DMS 273 treated with DMSO at 0.1 percent for 48 hours (cell line): ENCODE measurements at regions not wholly inside any gene's neighbourhood (a gene's known extent, or its start where the extent isn't known, plus 50 kb on each side); places are given as distances from the start of the nearest gene placed in this dataset.

ENCODE experiments used
- DNase-seq: peaks from one replicate; lab custom pipeline; 2025; lab: John Stamatoyannopoulos, UW

GRCh38 chr12:114902665-114903064 lies 218.7 kb upstream of the TBX3 start:
- no peak for DNase-seq

- DNase-seq = no peak
Measured at GRCh38 chr12:114901316-114901715, 217.3 kb upstream of the TBX3 start.

- no peak for DNase-seq
Measured at GRCh38 chr12:114898159-114898558, 214.2 kb upstream of the TBX3 start.

DNA sequence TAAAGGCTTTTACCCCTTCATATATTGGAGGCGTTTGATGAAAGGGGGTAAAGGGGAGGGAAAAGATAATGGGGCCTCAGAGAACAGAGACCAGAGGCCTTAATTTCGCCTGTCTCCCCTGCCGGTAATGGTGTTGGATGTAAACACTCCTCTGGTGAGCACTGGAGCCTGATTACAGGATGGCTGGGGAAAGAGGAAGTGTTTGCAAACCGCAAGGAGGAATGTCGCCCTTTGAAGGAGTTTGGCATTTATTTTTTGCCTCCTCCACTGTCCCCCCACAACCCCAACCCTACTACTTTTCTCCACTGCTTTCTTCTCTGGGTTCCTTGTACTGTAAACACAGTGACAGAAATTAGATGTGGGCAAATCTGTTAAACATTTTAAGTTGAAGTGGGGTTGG lies 211.9 kb upstream of the TBX3 start:
- no peak for DNase-seq

DNA sequence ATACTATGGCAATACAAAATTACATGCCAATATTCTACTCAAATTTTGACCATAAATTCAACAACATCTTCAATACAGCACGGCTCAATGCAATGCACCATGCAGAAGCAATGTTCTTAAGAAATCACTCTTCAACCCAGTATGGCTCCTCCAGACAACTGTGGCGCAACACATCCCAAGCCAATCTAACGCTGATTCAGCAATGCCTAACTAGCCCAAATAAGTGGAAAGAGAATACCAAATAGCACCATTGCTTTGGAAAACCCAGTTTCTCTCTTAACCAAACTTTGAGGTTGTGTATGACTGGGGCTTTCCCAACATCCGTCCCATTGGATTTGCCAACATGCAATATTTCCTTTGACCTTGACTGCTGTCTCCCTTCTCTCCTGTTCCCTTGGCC lies 211.1 kb upstream of the TBX3 start:
- no peak for DNase-seq

DNA sequence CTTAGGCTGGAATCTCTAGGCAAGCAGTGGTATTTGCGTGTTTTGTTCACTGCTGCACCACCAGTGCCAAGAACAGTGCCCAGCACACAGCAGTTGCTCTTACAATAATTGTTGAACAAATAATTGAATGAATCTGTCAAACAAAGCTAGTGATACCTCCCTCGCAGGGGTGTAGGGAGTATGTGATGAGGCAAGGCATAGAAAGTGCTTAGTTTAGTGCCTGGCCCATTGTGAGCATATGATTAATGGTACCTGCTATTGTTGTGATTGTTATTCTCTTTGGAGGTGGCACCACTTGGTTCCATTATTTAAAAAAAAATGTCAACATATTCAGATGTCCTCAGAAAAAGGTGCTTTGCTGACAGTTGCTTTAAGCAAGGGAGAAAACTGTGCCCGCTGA lies 210.1 kb upstream of the TBX3 start:
- no peak for DNase-seq

DNA sequence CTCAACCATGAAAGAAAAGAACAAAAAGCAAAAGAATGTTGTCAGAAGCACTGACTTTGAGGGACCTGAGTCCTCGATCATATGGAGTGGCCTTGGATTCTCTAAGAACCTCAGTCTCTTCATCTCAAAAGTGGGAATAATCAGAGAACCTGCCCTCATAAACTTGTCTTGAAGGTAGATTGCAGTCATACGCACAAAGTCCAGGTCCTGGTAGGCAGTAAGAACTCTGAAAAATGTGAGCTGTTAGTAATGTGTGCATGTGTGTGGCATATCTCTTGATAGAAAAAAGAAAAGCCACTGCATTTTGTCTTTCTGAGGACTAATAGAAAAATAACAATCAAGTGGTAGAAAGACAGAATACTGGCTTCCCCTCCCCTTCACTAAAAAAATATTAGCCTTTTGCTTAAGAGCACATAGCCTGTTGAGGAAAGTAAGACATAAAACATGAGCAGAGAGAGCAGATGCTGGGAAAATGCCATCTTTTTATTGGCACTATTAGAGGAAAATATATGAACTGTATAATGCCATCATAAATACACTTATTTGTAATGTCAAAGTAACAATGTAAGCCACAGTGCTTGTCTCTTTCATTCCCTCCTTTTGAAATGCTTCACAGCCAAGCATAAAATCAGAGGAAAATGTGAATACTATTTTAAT lies 205.1 kb upstream of the TBX3 start:
- no peak for DNase-seq

- DNase-seq = no peak
Measured at GRCh38 chr12:114888448-114888847, 204.5 kb upstream of the TBX3 start.

DNA sequence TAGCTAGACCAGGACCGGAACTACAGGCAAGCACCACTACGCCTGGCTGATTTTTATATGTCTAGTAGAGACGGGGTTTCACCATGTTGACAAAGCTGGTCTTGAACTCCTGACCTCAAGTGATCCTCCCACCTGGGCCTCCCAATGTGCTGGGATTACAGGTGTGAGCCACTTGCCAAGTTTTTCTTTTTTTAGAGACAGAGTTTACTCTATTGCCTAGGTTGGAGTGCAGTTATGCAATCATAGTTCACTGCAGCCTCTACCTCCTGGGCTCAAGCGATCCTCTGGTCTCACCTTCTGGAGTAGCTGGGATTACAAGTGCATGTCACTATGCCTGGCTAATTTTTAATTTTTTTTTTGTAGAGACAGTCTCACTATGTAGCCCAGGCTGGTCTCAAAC lies 201.5 kb upstream of the TBX3 start:
- no peak for DNase-seq

- no peak for DNase-seq
Measured at GRCh38 chr12:114884575-114884974, 200.6 kb upstream of the TBX3 start.

DNA sequence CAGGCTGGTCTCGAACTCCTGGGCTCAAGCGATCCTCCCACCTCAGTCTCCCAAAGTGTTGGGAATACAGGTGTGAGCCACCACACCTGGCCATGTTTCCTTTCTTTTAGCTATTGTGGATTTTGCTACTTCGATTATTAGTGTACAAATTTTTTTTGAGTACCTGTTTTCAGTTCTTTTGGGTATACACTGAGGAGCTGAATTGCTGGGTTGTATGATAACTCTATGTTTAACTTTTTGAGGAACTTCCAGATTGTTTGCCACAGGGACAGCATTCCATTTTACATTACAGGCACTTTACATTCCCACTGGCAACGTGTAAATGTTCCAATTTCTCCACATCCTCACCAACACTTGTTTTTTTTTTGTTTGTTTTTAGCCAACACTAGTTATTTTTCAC lies 198.1 kb upstream of the TBX3 start:
- no peak for DNase-seq

DNA sequence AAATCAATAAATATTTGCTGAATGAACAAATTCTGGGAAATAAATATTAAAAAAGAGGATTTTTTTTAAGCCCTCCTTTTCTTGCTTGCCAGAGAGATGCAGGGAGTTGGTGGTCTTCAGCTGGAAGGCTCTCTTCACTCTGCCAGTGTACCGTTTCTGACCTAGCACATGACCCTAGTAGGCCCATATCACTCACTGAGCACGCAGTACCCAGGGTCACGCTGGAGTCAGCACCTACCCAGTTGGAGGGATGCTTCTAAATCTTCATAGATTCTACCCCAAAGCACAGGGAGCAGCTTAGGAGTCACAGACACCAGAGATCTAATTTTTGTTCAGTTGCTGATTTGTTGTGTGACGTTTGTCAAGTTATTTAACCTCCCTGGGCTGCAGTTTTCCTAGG lies 195.4 kb upstream of the TBX3 start:
- no peak for DNase-seq

GRCh38 chr12:114878781-114879180 lies 194.8 kb upstream of the TBX3 start:
- DNase-seq = no peak

DNA sequence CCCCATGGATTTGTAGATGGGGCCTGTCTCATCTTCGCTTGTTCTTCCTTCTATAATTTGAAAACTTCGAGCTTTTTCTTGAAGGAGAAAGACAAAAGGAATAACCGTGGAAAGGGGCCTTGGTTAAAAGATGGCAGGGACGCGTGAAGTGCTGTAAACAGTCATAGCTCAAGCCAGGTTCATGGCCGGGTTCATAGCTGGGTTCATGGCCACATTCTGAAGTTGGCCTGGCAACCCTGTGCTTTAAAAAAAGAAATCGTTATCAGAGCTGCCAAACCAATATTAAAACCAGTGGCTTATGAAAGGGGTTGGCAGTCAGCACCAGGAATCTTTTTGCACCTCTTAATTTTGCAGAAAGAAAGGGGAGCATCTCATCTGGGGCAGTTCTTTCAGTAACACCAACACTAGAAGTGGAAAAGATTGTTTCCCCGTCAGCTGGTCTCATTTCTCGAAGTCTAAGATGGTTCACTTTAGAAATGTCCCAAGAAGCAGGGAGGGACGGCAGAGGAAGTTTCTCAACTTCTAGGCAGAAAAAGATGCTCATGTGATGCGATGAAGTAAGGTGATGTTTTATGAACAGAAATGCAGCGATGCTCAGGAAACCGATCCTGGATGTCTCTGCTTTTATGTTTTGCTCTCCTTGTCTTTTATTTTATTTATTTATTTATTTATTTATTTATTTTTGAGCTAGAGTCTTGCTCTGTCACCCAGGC lies 193.1 kb upstream of the TBX3 start:
- DNase-seq = no peak

- no peak for DNase-seq
Measured at GRCh38 chr12:114875313-114875712, 191.3 kb upstream of the TBX3 start.

DNA sequence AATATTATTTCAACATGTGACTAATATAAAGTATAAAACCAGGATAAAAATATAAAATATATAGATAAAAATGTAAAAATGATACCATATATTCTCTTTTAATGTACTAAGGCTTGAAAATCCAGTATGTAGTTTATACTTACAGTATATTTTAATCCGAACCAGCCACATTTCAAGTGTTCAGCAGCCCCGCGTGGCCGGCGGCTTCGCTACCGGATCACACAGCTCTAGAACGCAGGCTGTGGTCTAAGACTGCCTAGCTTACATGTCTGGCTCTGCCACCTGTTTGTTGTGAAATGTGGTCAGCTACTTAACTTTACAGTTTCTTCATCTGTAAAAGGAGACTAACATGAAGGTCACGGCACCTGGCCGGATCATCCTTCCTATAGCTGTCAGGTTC lies 189.7 kb upstream of the TBX3 start:
- DNase-seq = no peak

DNA sequence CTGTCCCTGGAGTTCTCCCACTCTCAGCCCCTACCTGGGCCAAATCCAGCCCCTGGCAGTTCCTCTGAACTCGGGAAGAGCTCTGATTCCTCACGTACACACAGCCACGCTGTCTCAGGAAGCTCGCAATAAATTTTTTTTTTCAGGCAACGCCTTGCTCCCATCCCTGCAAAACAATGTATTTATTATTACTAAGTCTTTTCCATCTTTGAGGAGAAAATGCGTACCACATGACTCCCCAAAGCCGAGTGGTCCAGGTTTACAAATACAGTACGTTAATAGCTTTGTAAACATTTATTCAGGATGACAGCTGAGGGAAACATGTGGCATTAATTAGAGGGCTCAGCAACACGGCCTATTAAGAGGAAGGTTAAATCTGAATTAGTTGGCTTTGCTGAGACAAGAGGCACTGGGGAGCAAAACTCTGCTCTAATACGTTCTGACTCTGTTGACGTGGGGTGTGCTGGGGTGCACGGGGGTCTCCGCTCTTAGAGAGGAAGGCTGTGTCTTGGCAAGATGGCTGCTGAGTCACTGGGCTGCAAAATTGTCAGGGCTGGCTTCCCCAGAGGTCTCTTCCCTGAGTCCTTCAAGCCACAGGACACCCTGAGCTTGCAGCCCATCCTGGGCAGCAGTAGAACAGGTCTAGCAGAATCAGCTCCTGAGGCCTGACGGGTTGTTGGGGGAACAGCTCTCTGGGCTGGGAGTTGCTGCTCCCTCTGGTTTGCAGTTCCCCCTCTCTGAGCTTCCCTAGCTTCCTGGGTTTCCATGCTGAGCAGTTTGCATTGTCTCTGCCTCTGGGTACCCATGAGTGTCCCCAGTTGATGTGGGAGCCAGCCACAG lies 185.2 kb upstream of the TBX3 start:
- DNase-seq = no peak

DNA sequence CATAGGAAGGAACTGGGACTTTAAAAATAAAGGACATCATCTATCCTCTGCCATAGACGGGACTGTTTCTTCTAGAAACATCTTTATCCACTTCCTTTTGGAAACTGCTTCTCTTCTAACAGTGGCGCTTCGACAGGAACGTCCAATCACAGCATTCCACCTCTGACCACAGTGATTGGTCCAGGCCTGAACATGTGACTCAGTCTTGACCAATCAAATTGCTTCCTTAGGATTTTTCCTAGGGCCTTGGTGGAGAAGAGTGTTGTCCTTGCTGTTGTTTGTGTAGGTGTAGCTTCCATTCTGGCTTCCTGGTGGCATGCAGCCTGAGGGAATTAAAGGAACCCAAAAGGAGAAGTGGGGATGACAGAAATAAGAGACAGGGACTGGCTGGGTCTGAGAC lies 182.4 kb upstream of the TBX3 start:
- DNase-seq = no peak

- DNase-seq = no peak
Measured at GRCh38 chr12:114864837-114865551, 181.0 kb upstream of the TBX3 start.

GRCh38 chr12:114863911-114864310 lies 179.9 kb upstream of the TBX3 start:
- no peak for DNase-seq

- DNase-seq = no peak
Measured at GRCh38 chr12:114860969-114861368, 177.0 kb upstream of the TBX3 start.

- no peak for DNase-seq
Measured at GRCh38 chr12:114858388-114859146, 174.6 kb upstream of the TBX3 start.
